HG03432 (cell line): ENCODE measurements at regions not wholly inside any gene's neighbourhood (a gene's known extent, or its start where the extent isn't known, plus 50 kb on each side); places are given as distances from the start of the nearest gene placed in this dataset.
"Not testable (repeated sequence)": the region's sequence is repeated elsewhere in the genome, so short reads cannot be mapped to it uniquely, and the experiment has no call there.

Experiments used
- ATAC-seq: cut with Tn5 transposase; IDR thresholded peaks from one replicate; pipeline ENCODE4 v1.9.1; 2021; ENCODE audit warnings: mild to moderate bottlenecking, moderate library complexity; ENCODE audit not compliant: unreplicated experiment

GRCh38 chr18:10164271-10165071, 250.7 kb downstream of the VAPA start:
- no peak for ATAC-seq

GRCh38 chr18:10166164-10166807, 252.5 kb downstream of the VAPA start:
- no peak for ATAC-seq

- no peak for ATAC-seq
Measured at GRCh38 chr18:10167759-10168158, 253.9 kb downstream of the VAPA start.

- ATAC-seq = no peak
Measured at GRCh38 chr18:10168477-10168876, 254.7 kb downstream of the VAPA start.

GRCh38 chr18:10169064-10169562, 255.3 kb downstream of the VAPA start:
- ATAC-seq = no peak

GRCh38 chr18:10169814-10170213, 256.0 kb downstream of the VAPA start:
- no peak for ATAC-seq

- ATAC-seq = no peak
Measured at GRCh38 chr18:10170375-10170774, 256.6 kb downstream of the VAPA start.

GRCh38 chr18:10175333-10175732, 261.5 kb downstream of the VAPA start:
- ATAC-seq = not testable (repeated sequence)

- not testable (repeated sequence) for ATAC-seq
Measured at GRCh38 chr18:10179326-10179725, 265.5 kb downstream of the VAPA start.

- no peak for ATAC-seq
Measured at GRCh38 chr18:10182009-10182624, 268.3 kb downstream of the VAPA start.

- no peak for ATAC-seq
Measured at GRCh38 chr18:10184776-10185175, 269.7 kb upstream of the APCDD1 start.

- no peak for ATAC-seq
Measured at GRCh38 chr18:10188971-10189810, 265.2 kb upstream of the APCDD1 start.

- no peak for ATAC-seq
Measured at GRCh38 chr18:10190564-10190963, 263.9 kb upstream of the APCDD1 start.

- ATAC-seq = no peak
Measured at GRCh38 chr18:10193444-10193843, 261.0 kb upstream of the APCDD1 start.

- ATAC-seq = no peak
Measured at GRCh38 chr18:10194592-10194991, 259.8 kb upstream of the APCDD1 start.

GRCh38 chr18:10195529-10195928, 258.9 kb upstream of the APCDD1 start:
- no peak for ATAC-seq

- no peak for ATAC-seq
Measured at GRCh38 chr18:10197097-10197496, 257.3 kb upstream of the APCDD1 start.

- no peak for ATAC-seq
Measured at GRCh38 chr18:10201226-10201625, 253.2 kb upstream of the APCDD1 start.

- no peak for ATAC-seq
Measured at GRCh38 chr18:10201659-10202058, 252.8 kb upstream of the APCDD1 start.

- ATAC-seq = no peak
Measured at GRCh38 chr18:10202845-10203321, 251.6 kb upstream of the APCDD1 start.

GRCh38 chr18:10205151-10205550, 249.3 kb upstream of the APCDD1 start:
- no peak for ATAC-seq
